ENCODE measurements at regions not wholly inside any gene's neighbourhood (a gene's known extent, or its start where the extent isn't known, plus 50 kb on each side); places are given as distances from the start of the nearest gene placed in this dataset.

DNA sequence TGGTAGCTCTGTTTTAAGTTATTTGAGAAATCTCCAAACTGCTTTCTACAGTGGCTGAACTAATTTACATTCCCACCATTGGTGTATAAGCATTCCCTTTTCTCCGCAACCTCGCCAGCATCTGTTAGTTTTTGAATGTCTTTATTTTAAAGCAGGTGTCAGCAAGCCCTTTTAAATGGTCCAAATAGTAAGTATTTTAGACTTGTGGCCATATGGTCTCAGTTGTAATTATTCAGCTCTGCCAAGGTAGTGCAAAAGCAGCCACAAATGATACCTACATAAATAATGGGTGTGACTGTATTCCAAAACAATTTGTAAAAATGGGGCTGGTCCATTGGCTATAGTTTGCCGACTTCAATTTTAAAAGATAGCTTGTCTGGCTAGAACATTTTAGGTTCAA, 58.7 kb upstream of the TMTC4 start:
- no peak overlapping the region for H3K4me3 ChIP-seq (ENCODE audit: low read depth, low read length)
- in situ Hi-C loops (cut with HindIII; ENCODE audit: low sequenced_read_pairs), result no loop called here
- TF ChIP-seq, protein P1, sequence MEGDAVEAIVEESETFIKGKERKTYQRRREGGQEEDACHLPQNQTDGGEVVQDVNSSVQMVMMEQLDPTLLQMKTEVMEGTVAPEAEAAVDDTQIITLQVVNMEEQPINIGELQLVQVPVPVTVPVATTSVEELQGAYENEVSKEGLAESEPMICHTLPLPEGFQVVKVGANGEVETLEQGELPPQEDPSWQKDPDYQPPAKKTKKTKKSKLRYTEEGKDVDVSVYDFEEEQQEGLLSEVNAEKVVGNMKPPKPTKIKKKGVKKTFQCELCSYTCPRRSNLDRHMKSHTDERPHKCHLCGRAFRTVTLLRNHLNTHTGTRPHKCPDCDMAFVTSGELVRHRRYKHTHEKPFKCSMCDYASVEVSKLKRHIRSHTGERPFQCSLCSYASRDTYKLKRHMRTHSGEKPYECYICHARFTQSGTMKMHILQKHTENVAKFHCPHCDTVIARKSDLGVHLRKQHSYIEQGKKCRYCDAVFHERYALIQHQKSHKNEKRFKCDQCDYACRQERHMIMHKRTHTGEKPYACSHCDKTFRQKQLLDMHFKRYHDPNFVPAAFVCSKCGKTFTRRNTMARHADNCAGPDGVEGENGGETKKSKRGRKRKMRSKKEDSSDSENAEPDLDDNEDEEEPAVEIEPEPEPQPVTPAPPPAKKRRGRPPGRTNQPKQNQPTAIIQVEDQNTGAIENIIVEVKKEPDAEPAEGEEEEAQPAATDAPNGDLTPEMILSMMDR (IDR thresholded peaks at IDR 0.05; ENCODE audit: low read depth, low read length, missing control alignments), result no peak
- DNase-seq (ENCODE audit: low read depth), result no peak

DNA sequence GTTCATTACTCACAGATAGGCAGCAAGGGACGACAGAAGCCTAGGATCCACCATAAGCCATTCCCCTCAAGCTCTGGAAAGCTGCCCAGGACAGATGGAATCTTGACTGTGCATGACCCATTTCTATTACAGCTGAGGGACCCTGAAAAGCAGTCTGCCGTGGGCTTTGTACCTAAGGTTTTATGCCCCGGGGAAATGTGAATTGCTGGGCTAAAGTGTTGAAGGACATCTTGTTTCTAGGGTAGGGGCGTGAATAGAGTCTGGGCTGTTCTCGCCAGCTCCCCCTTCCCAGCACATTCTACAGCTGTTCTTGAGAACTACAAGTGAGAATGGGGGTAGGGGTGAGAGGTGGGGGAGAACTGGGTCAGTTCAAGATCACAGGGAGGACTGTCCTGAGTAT, 53.6 kb upstream of the TMTC4 start:
- DNase-seq (ENCODE audit: low read depth), result no peak
- TF ChIP-seq, protein P1 (IDR thresholded peaks at IDR 0.05; ENCODE audit: low read depth, low read length, missing control alignments), result no peak
- H3K4me3 ChIP-seq (ENCODE audit: low read depth, low read length), result no peak overlapping the region

DNA sequence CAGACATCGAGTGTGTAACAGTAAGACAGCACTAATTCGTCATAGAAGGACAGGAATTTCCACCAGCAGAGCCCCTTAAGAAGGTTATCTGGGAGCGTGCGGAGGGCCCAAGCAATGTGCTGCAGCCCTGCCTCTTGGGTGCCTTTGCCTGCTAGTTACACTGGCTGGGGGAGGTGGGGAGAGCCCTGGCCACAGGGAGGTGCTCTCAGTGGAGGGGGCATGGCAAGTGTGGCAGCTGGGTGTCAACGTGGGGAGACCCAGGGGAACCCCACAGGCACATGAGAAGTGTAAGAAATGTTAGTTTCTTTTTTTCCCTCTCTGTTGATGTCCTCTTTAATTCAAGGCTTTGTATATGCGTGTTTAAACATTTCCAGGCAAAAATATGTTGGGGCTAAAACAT, 50.9 kb upstream of the TMTC4 start:
- no peak overlapping the region for H3K4me3 ChIP-seq (ENCODE audit: low read depth, low read length)
- DNase-seq (ENCODE audit: low read depth), result no peak
- in situ Hi-C loops (cut with HindIII; ENCODE audit: low sequenced_read_pairs), result no loop called here
- TF ChIP-seq, protein P1 (IDR thresholded peaks at IDR 0.05; ENCODE audit: low read depth, low read length, missing control alignments), result no peak

More for the DNA sequence above, 53.6 kb upstream of the TMTC4 start:
- in situ Hi-C loops (cut with HindIII; ENCODE audit: low sequenced_read_pairs), result no loop called here

DNA sequence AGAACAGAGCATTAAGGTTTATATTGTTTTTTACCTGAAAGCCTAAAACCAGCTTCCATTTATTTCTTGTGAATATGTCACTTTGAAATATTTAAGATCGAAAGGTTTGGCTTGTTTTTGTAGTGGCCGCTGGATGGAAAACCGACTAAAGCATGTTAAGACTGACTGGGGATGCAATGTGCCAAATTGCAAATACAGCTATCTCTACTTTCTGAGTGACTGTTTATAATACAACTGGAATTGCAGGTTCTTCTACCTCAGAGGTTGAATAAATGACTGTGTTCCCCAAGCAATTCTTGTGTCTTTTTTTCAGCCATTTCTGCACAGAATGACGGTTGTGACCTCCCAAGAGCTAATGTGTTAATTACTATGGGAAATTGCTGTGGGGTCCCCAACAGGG, 50.0 kb upstream of the TMTC4 start:
- in situ Hi-C loops (cut with HindIII; ENCODE audit: low sequenced_read_pairs), result no loop called here
- TF ChIP-seq, protein P1 (IDR thresholded peaks at IDR 0.05; ENCODE audit: low read depth, low read length, missing control alignments), result no peak
- no peak for DNase-seq (ENCODE audit: low read depth)
- no peak overlapping the region for H3K4me3 ChIP-seq (ENCODE audit: low read depth, low read length)

Data from astrocyte of the cerebellum (primary cell).